Esophagus squamous epithelium (tissue), 5 donors: ENCODE measurements at regions not wholly inside any gene's neighbourhood (a gene's known extent, or its start where the extent isn't known, plus 50 kb on each side); places are given as distances from the start of the nearest gene placed in this dataset.

Experiments
- DNase-seq: peaks from one replicate; lab custom pipeline; 2025; lab: John Stamatoyannopoulos, UW
- H3K27ac ChIP-seq, 4 donors: fragments of 200-600 bp; sonication (generic); one replicate each; pipeline ENCODE4 v1.5.1; 2016 to 2019; ENCODE audit warnings: mild to moderate bottlenecking in 1 of 4
- H3K27me3 ChIP-seq, 4 donors: fragments of 200-600 bp; sonication (generic); 1 replicate in 3 of 4; 2 replicates in 1 of 4; pipeline versions ENCODE4 v1.5.1 to v1.6.0; 2017 to 2021; ENCODE audit warnings: antibody characterized with exemption in 1 of 4
- H3K36me3 ChIP-seq, 3 donors: fragments of 200-600 bp; sonication (generic); one replicate each; pipeline ENCODE4 v1.5.1; 2016 to 2019
- H3K4me1 ChIP-seq, 3 donors: fragments of 200-600 bp; sonication (generic); one replicate each; pipeline ENCODE4 v1.5.1; 2017 to 2019
- H3K4me3 ChIP-seq, 4 donors: fragments of 200-600 bp; sonication (generic); 1 replicate in 3 of 4; 2 replicates in 1 of 4; pipeline ENCODE4 v1.5.1; 2016 to 2019; ENCODE audit warnings: mild to moderate bottlenecking in 2 of 4, moderate library complexity in 1 of 4
- H3K9me3 ChIP-seq, 3 donors: fragments of 200-600 bp; sonication (generic); one replicate each; pipeline ENCODE4 v1.5.1; 2016 to 2019
- CTCF ChIP-seq, 6 experiments: fragments of 450-650 bp in 4 of 6; fragments of 200-600 bp in 2 of 6; sonication (generic) in 2 of 6; IDR thresholded peaks; one replicate each; pipeline ENCODE4 v1.5.1; 2016 to 2019; ENCODE audit warnings: antibody characterized with exemption in 6 of 6, mild to moderate bottlenecking in 4 of 6, moderate library complexity in 4 of 6
- POLR2A ChIP-seq, 4 donors: fragments of 450-650 bp; IDR thresholded peaks; one replicate each; pipeline ENCODE4 v1.6.1; 2017; ENCODE audit warnings: antibody characterized with exemption in 4 of 4, mild to moderate bottlenecking in 4 of 4, moderate library complexity in 3 of 4
- WGBS, 2 donors: methylation state at CpG; one replicate each; pipeline ENCODE4 v1.1.5; 2018; 5-methylcytosine and 5-hydroxymethylcytosine counted together
- intact Hi-C: fragments of 100-400 bp; cut with DNase I; formaldehyde crosslinking; loops from one replicate; pipeline ENCODE4 v1.15.0; 2022
- donor health status: DM: yes; HTN: yes; CAD: no.

GRCh38 chr4:31294655-31295480, 574.7 kb downstream of the PCDH7 start:
- 80 to 87% methylated on average over 7 of the region's 7 CpGs for WGBS, 2 donors
- Histone ChIP-seq H3K36me3 (no peaks in the 10 kb centered on the region), H3K9me3 (no peaks in the 10 kb centered on the region), H3K27me3 (no peaks in the 10 kb centered on the region), H3K4me3 (no peak overlapping the region), H3K27ac (no peak overlapping the region), H3K4me1 (no peaks in the 10 kb centered on the region)
- DNase-seq: no peak
- intact Hi-C loops: no loop called here
- TF ChIP-seq CTCF (IDR thresholded peaks at IDR 0.05) (no peak), POLR2A (IDR thresholded peaks at IDR 0.05) (no peak)

- Histone ChIP-seq H3K4me1 (no peaks in the 10 kb centered on the region), H3K9me3 (no peaks in the 10 kb centered on the region), H3K4me3 (no peak overlapping the region), H3K27ac (no peak overlapping the region), H3K36me3 (no peaks in the 10 kb centered on the region), H3K27me3 (no peaks in the 10 kb centered on the region)
- intact Hi-C loops: no loop called here
- no peak for DNase-seq
- WGBS, 2 donors: 70 to 83% methylated on average over 1 of the region's 1 CpG
- no peak for TF ChIP-seq POLR2A (IDR thresholded peaks at IDR 0.05)
- no peak for TF ChIP-seq CTCF (IDR thresholded peaks at IDR 0.05)
These were observed 578.6 kb downstream of the PCDH7 start for GRCh38 chr4:31298737-31299136.

- Histone ChIP-seq H3K4me3 (no peak overlapping the region), H3K36me3 (no peaks in the 10 kb centered on the region), H3K27ac (no peak overlapping the region), H3K4me1 (no peaks in the 10 kb centered on the region), H3K9me3 (no peaks in the 10 kb centered on the region), H3K27me3 (no peaks in the 10 kb centered on the region)
- intact Hi-C loops: no loop called here
- TF ChIP-seq CTCF (IDR thresholded peaks at IDR 0.05) (no peak), POLR2A (IDR thresholded peaks at IDR 0.05) (no peak)
- DNase-seq: no peak
- 75 to 80% methylated on average over 4 to 5 of the region's 5 CpGs for WGBS, 2 donors
These were observed 586.9 kb downstream of the PCDH7 start for GRCh38 chr4:31307029-31307428.

- Histone ChIP-seq H3K4me1 (no peaks in the 10 kb centered on the region), H3K27ac (no peak overlapping the region), H3K36me3 (no peaks in the 10 kb centered on the region), H3K9me3 (no peaks in the 10 kb centered on the region), H3K4me3 (no peak overlapping the region), H3K27me3 (no peaks in the 10 kb centered on the region)
- DNase-seq: no peak
- no peak for TF ChIP-seq POLR2A (IDR thresholded peaks at IDR 0.05)
- TF ChIP-seq CTCF (IDR thresholded peaks at IDR 0.05): no peak
- intact Hi-C loops: no loop called here
These were observed 604.6 kb downstream of the PCDH7 start for GRCh38 chr4:31324814-31325213.

GRCh38 chr4:31325300-31325699, 605.1 kb downstream of the PCDH7 start:
- 65 to 90% methylated on average over 1 of the region's 1 CpG for WGBS, 2 donors
- no peak for DNase-seq
- no peak for TF ChIP-seq CTCF (IDR thresholded peaks at IDR 0.05)
- TF ChIP-seq POLR2A (IDR thresholded peaks at IDR 0.05): no peak
- H3K4me1 ChIP-seq: no peaks in the 10 kb centered on the region
- H3K27ac ChIP-seq: no peak overlapping the region
- H3K27me3 ChIP-seq: no peaks in the 10 kb centered on the region
- H3K4me3 ChIP-seq: no peak overlapping the region
- H3K36me3 ChIP-seq: no peaks in the 10 kb centered on the region
- intact Hi-C loops: no loop called here
- no peaks in the 10 kb centered on the region for H3K9me3 ChIP-seq
